Astrocyte of the spinal cord (primary cell): ENCODE measurements at regions not wholly inside any gene's neighbourhood (a gene's known extent, or its start where the extent isn't known, plus 50 kb on each side); places are given as distances from the start of the nearest gene placed in this dataset.

Experiments used
- DNase-seq: peaks from one replicate; pipeline ENCODE4 v3.0.0; 2011; ENCODE audit warnings: low read depth, low spot score
- H3K4me3 ChIP-seq: 2 replicates; pipeline ENCODE4 v1.5.1; 2011; ENCODE audit warnings: low read depth, mild to moderate bottlenecking, low read length, moderate library complexity
- CTCF ChIP-seq: IDR thresholded peaks from 2 replicates; pipeline ENCODE4 v1.5.1; 2012; ENCODE audit warnings: low read depth, mild to moderate bottlenecking, low read length, inconsistent platforms
- in situ Hi-C: cut with HindIII; loops from 2 replicates; pipeline ENCODE4 v1.10.0; 2017; ENCODE audit warnings: low sequenced_read_pairs

GRCh38 chr16:35187665-35188225 is 1728.3 kb downstream of the TP53TG3F start:
- H3K4me3 ChIP-seq: no peak overlapping the region
- DNase-seq: no peak
- in situ Hi-C loops: no loop called here
- TF ChIP-seq CTCF: no peak

- TF ChIP-seq CTCF: no peak
- no peak for DNase-seq
- in situ Hi-C loops: no loop called here
- H3K4me3 ChIP-seq: no peak overlapping the region
Measured at GRCh38 chr16:35188288-35189155, 1729.1 kb downstream of the TP53TG3F start.

GRCh38 chr16:35192993-35193392 is 1733.6 kb downstream of the TP53TG3F start:
- no peak overlapping the region for H3K4me3 ChIP-seq
- no peak for DNase-seq
- TF ChIP-seq CTCF: no peak
- in situ Hi-C loops: no loop called here

- DNase-seq: no peak
- in situ Hi-C loops: no loop called here
- TF ChIP-seq CTCF: no peak
- H3K4me3 ChIP-seq: no peak overlapping the region
Measured at GRCh38 chr16:35193956-35194355, 1734.5 kb downstream of the TP53TG3F start.

- no peak overlapping the region for H3K4me3 ChIP-seq
- DNase-seq: no peak
- no peak for TF ChIP-seq CTCF
- in situ Hi-C loops: no loop called here
Measured at GRCh38 chr16:35194681-35195080, 1735.3 kb downstream of the TP53TG3F start.

- no peak for TF ChIP-seq CTCF
- no peak overlapping the region for H3K4me3 ChIP-seq
- no peak for DNase-seq
- in situ Hi-C loops: no loop called here
Measured at GRCh38 chr16:35195173-35195863, 1735.9 kb downstream of the TP53TG3F start.
